ENCODE measurements at regions not wholly inside any gene's neighbourhood (a gene's known extent, or its start where the extent isn't known, plus 50 kb on each side); places are given as distances from the start of the nearest gene placed in this dataset.
"Not testable (repeated sequence)": the region's sequence is repeated elsewhere in the genome, so short reads cannot be mapped to it uniquely, and the experiment has no call there.

DNA sequence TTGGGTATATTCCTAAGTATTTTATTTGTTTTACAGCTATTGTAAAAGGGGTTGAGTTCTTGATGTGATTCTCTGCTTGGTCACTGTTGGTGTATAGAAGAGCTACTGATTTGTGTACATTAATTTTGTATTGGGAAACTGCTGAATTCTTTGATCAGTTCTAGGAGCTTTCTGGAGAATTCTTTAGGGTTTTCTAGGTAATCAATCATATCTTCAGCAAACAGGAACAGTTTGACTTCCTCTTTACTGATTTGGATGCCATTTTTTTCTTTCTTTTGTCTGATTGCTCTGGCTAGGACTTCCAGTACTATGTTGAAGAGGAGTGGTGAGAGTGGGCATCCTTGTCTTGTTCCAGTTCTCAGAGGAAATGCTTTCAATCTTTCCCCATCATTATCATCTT, 50.1 kb upstream of the VSIG4 start:
- POLR2A ChIA-PET (ENCODE audit: unreplicated experiment); H3K79me2 ChIP-seq (ENCODE audit: low read length); H3K9me3 ChIP-seq (ENCODE audit: low read length); DNase-seq; H3F3A ChIP-seq (ENCODE audit: low read length, unreplicated experiment); H3K36me3 ChIP-seq (ENCODE audit: low read depth, low read length); H3K27ac ChIP-seq (ENCODE audit: low read length); BruUV-seq (replicated peaks); CTCF ChIA-PET; H3K4me3 ChIP-seq (ENCODE audit: low read length); H3K4me2 ChIP-seq (ENCODE audit: low read length); H3K4me1 ChIP-seq (ENCODE audit: insufficient read depth, low read length); H3K27me3 ChIP-seq (ENCODE audit: low read length); H2AFZ ChIP-seq (ENCODE audit: low read length); intact Hi-C loops (cut with micrococcal nuclease); H3K9ac ChIP-seq (ENCODE audit: low read length); ATAC-seq; H4K20me1 ChIP-seq (ENCODE audit: low read length); H3K9me2 ChIP-seq (replicated peaks; ENCODE audit: low read length): not testable (repeated sequence)

Data from PC-3 (cell line).